Endothelial cell of umbilical vein (primary cell): ENCODE measurements at regions not wholly inside any gene's neighbourhood (a gene's known extent, or its start where the extent isn't known, plus 50 kb on each side); places are given as distances from the start of the nearest gene placed in this dataset.

Source experiments
- BruUV-seq: library from RNA; stranded (reverse); fragments of 400-500 nt; replicated peaks from 2 replicates; lab custom pipeline; 2021; lab: Mats Ljungman, UMichigan
- CTCF ChIA-PET: fragments of 300-600, 350-600 bp; sonication (Branson Sonifier 250); formaldehyde crosslinking; loops from one replicate; lab custom pipeline; 2021; ENCODE audit warnings: antibody characterized with exemption, inconsistent platforms; lab: Charles Lee
- POLR2A ChIA-PET: fragments of 300-600, 350-600 bp; sonication (Branson Sonifier 250); formaldehyde crosslinking; loops from one replicate; lab custom pipeline; 2021; ENCODE audit warnings: antibody characterized with exemption, inconsistent platforms; lab: Charles Lee
- DNase-seq: peaks from one replicate; pipeline ENCODE4 v3.0.0-alpha.2; 2011; ENCODE audit warnings: low read depth, low spot score
- FAIRE-seq: peaks from 2 replicates; lab custom pipeline; 2011; peaks lifted over from hg19 to GRCh38; lab: Jason Lieb, UNC
- H2AFZ ChIP-seq: 2 replicates; pipeline ENCODE4 v1.6.0; 2012; ENCODE audit warnings: low read depth, low read length, control low read depth, inconsistent platforms
- H3K27ac ChIP-seq: 2 replicates; pipeline ENCODE4 v1.5.1; 2011; ENCODE audit warnings: low read depth, mild to moderate bottlenecking, control low read depth, low read length, moderate library complexity; ENCODE audit not compliant: insufficient read depth
- H3K27me3 ChIP-seq, 2 experiments: 2 replicates each; pipeline versions ENCODE4 v1.6.0 to v1.6.1; 2011; ENCODE audit warnings: low read length in 2 of 2, mixed read lengths in 1 of 2; ENCODE audit not compliant: control insufficient read depth in 2 of 2, insufficient read depth in 2 of 2
- H3K36me3 ChIP-seq, 2 experiments: 2 replicates in 1 of 2; 3 replicates in 1 of 2; pipeline ENCODE4 v1.5.1; 2011; ENCODE audit warnings: low read length in 2 of 2, mild to moderate bottlenecking in 1 of 2, moderate library complexity in 1 of 2; ENCODE audit not compliant: control insufficient read depth in 2 of 2, insufficient read depth in 2 of 2; ENCODE audit errors: extremely low read depth in 1 of 2
- H3K4me1 ChIP-seq: 3 replicates; pipeline ENCODE4 v1.5.1; 2011; ENCODE audit warnings: mild to moderate bottlenecking, low read length; ENCODE audit not compliant: control insufficient read depth, insufficient read depth; ENCODE audit errors: extremely low read depth
- H3K4me2 ChIP-seq: 2 replicates; pipeline ENCODE4 v1.6.1; 2011; ENCODE audit warnings: low read length, control low read depth, mixed read lengths; ENCODE audit not compliant: insufficient read depth
- H3K4me3 ChIP-seq, 3 experiments: fragments of 200-600 bp in 1 of 3; sonication (generic), shearing (Covaris generic) in 1 of 3; replicated peaks in 1 of 3; 2 replicates each; pipeline ENCODE4 v1.5.1; 2011 to 2016; ENCODE audit warnings: control low read depth in 3 of 3, low read length in 3 of 3, mild to moderate bottlenecking in 2 of 3, inconsistent platforms in 1 of 3, low read depth in 1 of 3, moderate library complexity in 1 of 3; ENCODE audit not compliant: insufficient read depth in 1 of 3
- H3K79me2 ChIP-seq: 2 replicates; pipeline ENCODE4 v1.6.0; 2012; ENCODE audit warnings: low read length, inconsistent platforms; ENCODE audit not compliant: control insufficient read depth, insufficient read depth
- H3K9ac ChIP-seq: replicated peaks from 2 replicates; pipeline ENCODE3; 2011; ENCODE audit warnings: low read length, control low read depth; ENCODE audit not compliant: insufficient read depth; ENCODE audit errors: extremely low read depth
- H3K9me1 ChIP-seq: replicated peaks from 3 replicates; pipeline ENCODE4 v1.6.0; 2011; ENCODE audit warnings: mild to moderate bottlenecking, low read length; ENCODE audit not compliant: control insufficient read depth, insufficient read depth; ENCODE audit errors: extremely low read depth
- H3K9me3 ChIP-seq: replicated peaks from 2 replicates; pipeline ENCODE4 v1.5.1; 2012; ENCODE audit warnings: low read length, inconsistent platforms; ENCODE audit not compliant: control insufficient read depth, insufficient read depth
- H4K20me1 ChIP-seq: replicated peaks from 2 replicates; pipeline ENCODE3; 2011; ENCODE audit warnings: mild to moderate bottlenecking, low read length; ENCODE audit not compliant: control insufficient read depth, insufficient read depth; ENCODE audit errors: extremely low read depth
- CTCF ChIP-seq, 2 donors: IDR thresholded peaks; 1 replicate in 1 of 2; 2 replicates in 1 of 2; pipeline ENCODE4 v1.5.1; 2011; ENCODE audit warnings: low read length in 2 of 2, mild to moderate bottlenecking in 2 of 2, moderate library complexity in 2 of 2, control low read depth in 1 of 2, inconsistent platforms in 1 of 2, low read depth in 1 of 2; ENCODE audit not compliant: insufficient read depth in 1 of 2; ENCODE audit errors: extremely low read depth in 1 of 2
- EZH2 ChIP-seq: IDR thresholded peaks from 2 replicates; pipeline ENCODE4 v1.6.1; 2012; ENCODE audit warnings: borderline replicate concordance, low read depth, mild to moderate bottlenecking, moderate library complexity, low read length, inconsistent platforms; ENCODE audit not compliant: severe bottlenecking
- FOS ChIP-seq: IDR thresholded peaks from 2 replicates; pipeline ENCODE4 v1.6.1; 2011; ENCODE audit warnings: mild to moderate bottlenecking, low read length, moderate library complexity, borderline replicate concordance; ENCODE audit not compliant: insufficient read depth
- GATA2 ChIP-seq: IDR thresholded peaks from 2 replicates; pipeline ENCODE4 v1.7.0; 2011; ENCODE audit warnings: low read depth, mild to moderate bottlenecking, moderate library complexity, mixed read lengths, low read length; ENCODE audit not compliant: insufficient read length, insufficient read depth
- JUN ChIP-seq: IDR thresholded peaks from 2 replicates; pipeline ENCODE4 v1.6.1; 2011; ENCODE audit warnings: borderline replicate concordance, low read depth; ENCODE audit not compliant: insufficient read length, insufficient read depth
- MAX ChIP-seq: IDR thresholded peaks from 2 replicates; pipeline ENCODE4 v1.6.1; 2011; ENCODE audit not compliant: insufficient read depth, insufficient read length
- MYC ChIP-seq: IDR thresholded peaks from one replicate; pipeline ENCODE4 v1.6.1; 2011; ENCODE audit warnings: mild to moderate bottlenecking, low read depth, low read length
- POLR2A ChIP-seq: IDR thresholded peaks from 2 replicates; pipeline ENCODE4 v1.6.1; 2012; ENCODE audit warnings: low read depth, mild to moderate bottlenecking, control low read depth, low read length
- POLR2AphosphoS5 ChIP-seq: IDR thresholded peaks from 2 replicates; pipeline ENCODE4 v1.6.1; 2012; ENCODE audit warnings: low read depth, mild to moderate bottlenecking, control low read depth, low read length, moderate library complexity; ENCODE audit not compliant: insufficient read depth
- dilution Hi-C: fragments of 300-500 bp; cut with MboI; formaldehyde crosslinking; loops from one replicate; pipeline ENCODE4 v1.15.0; 2019; ENCODE audit warnings: low sequenced_read_pairs; ENCODE audit not compliant: extremely low pct_ligation_motif_present
- intact Hi-C: fragments of 100-400 bp; cut with micrococcal nuclease; formaldehyde crosslinking; loops from one replicate; pipeline ENCODE4 v1.10.0; 2022

DNA sequence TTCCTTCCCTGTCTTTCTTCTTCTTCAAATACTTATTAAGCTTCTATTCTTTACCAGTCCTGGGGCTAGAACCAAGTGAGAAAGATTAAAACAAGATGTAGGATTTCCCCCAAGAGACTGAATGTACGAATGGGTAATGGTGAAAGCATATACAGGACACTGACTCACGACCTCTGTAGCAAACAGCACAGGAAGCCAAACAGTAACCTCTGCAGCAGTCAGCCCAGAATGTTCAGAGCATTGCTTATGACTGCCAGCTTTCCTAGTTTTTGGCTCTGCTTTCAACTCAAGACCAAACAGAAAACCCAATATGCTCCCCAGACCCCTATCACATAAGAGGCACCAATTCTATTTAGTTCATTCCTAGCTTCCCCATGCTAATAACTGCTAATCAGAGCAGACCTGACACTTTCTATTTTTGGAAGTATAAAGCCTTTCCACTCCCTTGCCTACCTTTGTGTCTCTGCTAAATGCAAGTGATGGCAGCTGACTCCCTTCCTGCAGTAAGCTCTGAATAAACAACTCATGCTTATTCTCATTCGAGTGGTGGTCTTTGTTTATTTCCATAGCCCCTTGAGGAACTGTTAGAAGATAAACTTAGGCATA lies 690.6 kb downstream of the EPM2A start:
- H3K4me3 ChIP-seq = no peak overlapping the region
- peak overlapping the region; percentile 85 for H2AFZ ChIP-seq
- DNase-seq (peak; percentile 68), FAIRE-seq (peak; percentile 98)
- ChIA-PET CTCF (interaction anchor here (1.0 to 1.3 kb wide), 4 partner anchors 21 to 589 kb away, joined by 3 read pairs; no protein-coding TSS in a partner anchor), POLR2A (no interaction called here)
- BruUV-seq = no TSS peak
- no peak overlapping the region for H3K9ac ChIP-seq
- peaks cover 4% of the 10 kb centered on the region for H3K9me1 ChIP-seq
- peaks cover 10% of the 10 kb centered on the region for H3K4me1 ChIP-seq
- H3K27me3 ChIP-seq = no peaks in the 10 kb centered on the region
- H3K9me3 ChIP-seq = no peaks in the 10 kb centered on the region
- intact Hi-C loops = loop anchor here (10.0 kb wide), 1 partner anchor 660 kb away; no protein-coding TSS in a partner anchor
- peak overlapping the region; percentile 63 for H3K4me2 ChIP-seq
- no peaks in the 10 kb centered on the region for H4K20me1 ChIP-seq
- no peaks in the 10 kb centered on the region for H3K36me3 ChIP-seq
- H3K27ac ChIP-seq = no peak overlapping the region
- H3K79me2 ChIP-seq = no peaks in the 10 kb centered on the region
- TF ChIP-seq EZH2 (no peak), FOS (peak; percentile 74)
- dilution Hi-C loops = no loop called here

- no peaks in the 10 kb centered on the region for H3K9me3 ChIP-seq
- H3K79me2 ChIP-seq = no peaks in the 10 kb centered on the region
- no peak overlapping the region for H3K9ac ChIP-seq
- intact Hi-C loops (loop anchor here (10.0 kb wide), 1 partner anchor 659 kb away; no protein-coding TSS in a partner anchor), dilution Hi-C loops (no loop called here)
- DNase-seq (no peak), FAIRE-seq (peak; percentile 76)
- ChIA-PET CTCF (no interaction called here), POLR2A (no interaction called here)
- H4K20me1 ChIP-seq = no peaks in the 10 kb centered on the region
- no peak overlapping the region for H3K4me3 ChIP-seq
- no peaks in the 10 kb centered on the region for H3K27me3 ChIP-seq
- no peak overlapping the region for H3K27ac ChIP-seq
- no peak overlapping the region for H3K4me2 ChIP-seq
- peaks cover 4% of the 10 kb centered on the region for H3K9me1 ChIP-seq
- H2AFZ ChIP-seq = peak overlapping the region; percentile 42
- H3K4me1 ChIP-seq = peaks cover 10% of the 10 kb centered on the region
- TF ChIP-seq POLR2A = no peak
- no peak for TF ChIP-seq GATA2
- no peak for TF ChIP-seq JUN
- TF ChIP-seq CTCF (IDR thresholded peaks at IDR 0.05; ENCODE audit: extremely low read depth in 1 of 2, insufficient read depth in 1 of 2, low read depth in 1 of 2, low read length in 2 of 2) = no peak
- no peak for TF ChIP-seq MAX
- TF ChIP-seq MYC = no peak
- TF ChIP-seq POLR2AphosphoS5 = no peak
- TF ChIP-seq FOS = no peak
- TF ChIP-seq EZH2 = no peak
- no peaks in the 10 kb centered on the region for H3K36me3 ChIP-seq
- no TSS peak for BruUV-seq
Observed at GRCh38 chr6:145045582-145045981, 689.7 kb downstream of the EPM2A start.
